ENCODE measurements at regions not wholly inside any gene's neighbourhood (a gene's known extent, or its start where the extent isn't known, plus 50 kb on each side); places are given as distances from the start of the nearest gene placed in this dataset.

DNA sequence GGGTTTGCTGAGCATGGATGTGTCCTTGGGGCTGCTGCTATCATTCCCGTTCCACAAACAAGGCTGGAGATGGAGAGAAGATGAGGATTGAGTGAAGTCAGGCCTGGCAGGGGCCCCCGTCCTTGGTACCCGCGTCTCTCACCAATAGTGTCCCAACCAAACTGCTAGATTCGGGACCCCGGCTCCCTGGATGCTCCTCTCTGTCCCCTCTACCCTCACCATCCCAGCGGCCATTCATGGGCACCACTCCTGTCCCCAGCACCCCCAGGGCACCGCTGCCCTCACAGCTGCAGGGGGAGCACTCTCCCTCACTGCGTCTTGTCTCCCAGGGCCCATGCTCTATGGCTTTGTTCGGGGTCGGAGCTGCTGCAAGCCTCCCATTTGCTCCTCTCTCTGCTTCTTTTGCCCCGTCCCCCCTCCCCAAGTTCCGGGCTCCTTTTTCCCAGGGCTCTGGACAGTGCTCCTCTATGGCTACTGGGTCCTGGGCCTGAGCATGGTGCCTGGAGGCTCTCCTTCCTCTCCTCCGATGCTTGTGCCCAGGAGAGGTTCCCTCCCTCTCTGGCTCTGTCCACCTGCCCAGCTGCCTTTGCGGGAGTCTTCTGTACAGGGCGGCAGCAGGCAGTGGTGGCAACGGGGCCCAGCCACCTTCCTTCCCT is 219.5 kb downstream of the TEX29 start:
- no peak for DNase-seq (ENCODE audit: low read depth in 1 of 2, low spot score in 1 of 2)
- TF ChIP-seq JUND (IDR thresholded peaks at IDR 0.05; ENCODE audit: low read depth): no peak
- in situ Hi-C loops (cut with HindIII; ENCODE audit: low pct_unique_long_range_greater_than_20kb, low sequenced_read_pairs): no loop called here

DNA sequence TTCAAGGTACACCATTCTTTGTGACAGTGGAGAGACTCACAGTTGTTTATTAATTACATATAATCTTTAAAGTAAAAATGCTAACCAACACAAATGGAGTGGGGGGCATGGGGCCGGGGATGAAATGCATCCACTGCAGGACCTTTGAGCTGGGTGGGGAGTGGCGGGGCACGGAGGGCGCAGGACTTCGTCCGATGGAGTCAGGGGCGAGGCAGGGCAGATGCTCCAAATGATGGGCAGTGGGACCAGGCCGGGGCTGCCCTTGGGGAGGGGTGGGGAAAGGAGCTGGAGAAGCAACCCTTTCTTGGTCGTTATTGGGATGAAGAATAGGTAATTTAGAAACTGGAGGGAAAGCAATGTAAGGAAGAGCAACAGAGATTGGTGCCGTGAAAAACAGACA is 220.0 kb downstream of the TEX29 start:
- no peak for DNase-seq (ENCODE audit: low read depth in 1 of 2, low spot score in 1 of 2)
- in situ Hi-C loops (cut with HindIII; ENCODE audit: low pct_unique_long_range_greater_than_20kb, low sequenced_read_pairs): no loop called here
- no peak for TF ChIP-seq JUND (IDR thresholded peaks at IDR 0.05; ENCODE audit: low read depth)

DNA sequence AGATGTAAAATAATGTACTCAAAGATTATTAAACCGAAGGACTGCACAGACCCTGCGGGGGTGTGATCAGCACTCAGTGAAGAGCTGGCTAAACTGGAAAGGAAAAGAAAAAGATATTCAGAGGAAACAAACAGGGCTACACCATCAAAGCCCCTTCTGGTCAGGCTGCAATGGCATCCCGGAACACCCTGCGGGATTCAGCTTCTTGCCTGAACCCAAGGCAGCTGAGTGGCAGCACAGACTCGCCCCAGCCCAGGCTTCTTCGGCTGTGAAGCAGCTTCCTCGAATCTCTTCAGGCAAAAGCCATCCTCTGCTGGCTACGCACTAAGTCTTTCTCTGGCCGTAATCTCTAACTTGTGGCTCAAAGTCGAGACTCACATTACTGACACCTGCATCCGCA is 220.9 kb downstream of the TEX29 start:
- in situ Hi-C loops (cut with HindIII; ENCODE audit: low pct_unique_long_range_greater_than_20kb, low sequenced_read_pairs): no loop called here
- no peak for DNase-seq (ENCODE audit: low read depth in 1 of 2, low spot score in 1 of 2)
- no peak for TF ChIP-seq JUND (IDR thresholded peaks at IDR 0.05; ENCODE audit: low read depth)

DNA sequence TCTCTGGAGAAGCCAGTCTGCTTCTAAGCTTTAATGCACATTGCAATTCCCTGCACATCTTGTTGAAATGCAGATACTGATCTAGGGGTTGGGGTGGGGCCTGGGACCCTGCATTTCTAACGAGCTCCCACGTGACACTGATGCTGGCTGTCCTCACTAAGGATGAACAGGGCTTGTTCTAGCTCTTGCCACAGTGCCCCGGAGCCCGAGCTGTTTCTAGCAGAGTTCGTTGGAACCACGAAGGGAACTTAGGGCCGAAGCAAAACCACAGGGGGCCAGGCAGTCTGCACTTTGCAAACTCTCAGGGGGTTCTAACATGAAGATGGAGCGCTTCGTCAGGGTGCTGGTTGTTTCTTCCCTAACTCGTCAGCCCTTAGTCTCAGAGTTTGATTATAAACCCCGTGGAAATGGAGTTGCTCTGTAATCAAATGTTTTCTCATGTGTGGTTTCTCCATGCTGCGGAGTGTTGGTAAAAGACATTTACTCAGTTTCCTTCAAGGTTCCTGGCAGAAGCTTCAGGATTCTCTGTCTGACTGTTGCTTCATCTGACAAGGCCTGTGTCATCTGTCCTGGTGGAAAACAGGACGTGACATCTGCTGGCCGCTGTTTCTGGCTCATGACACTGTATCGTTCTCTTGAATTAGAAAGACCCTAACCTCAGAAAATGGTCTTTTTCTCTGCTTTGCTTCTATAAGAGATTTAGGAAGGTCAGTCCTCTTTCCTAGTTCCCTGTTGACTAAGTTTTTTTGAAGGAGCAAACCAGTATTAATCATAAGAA is 221.5 kb downstream of the TEX29 start:
- no peak for DNase-seq (ENCODE audit: low read depth in 1 of 2, low spot score in 1 of 2)
- in situ Hi-C loops (cut with HindIII; ENCODE audit: low pct_unique_long_range_greater_than_20kb, low sequenced_read_pairs): no loop called here
- no peak for TF ChIP-seq JUND (IDR thresholded peaks at IDR 0.05; ENCODE audit: low read depth)

DNA sequence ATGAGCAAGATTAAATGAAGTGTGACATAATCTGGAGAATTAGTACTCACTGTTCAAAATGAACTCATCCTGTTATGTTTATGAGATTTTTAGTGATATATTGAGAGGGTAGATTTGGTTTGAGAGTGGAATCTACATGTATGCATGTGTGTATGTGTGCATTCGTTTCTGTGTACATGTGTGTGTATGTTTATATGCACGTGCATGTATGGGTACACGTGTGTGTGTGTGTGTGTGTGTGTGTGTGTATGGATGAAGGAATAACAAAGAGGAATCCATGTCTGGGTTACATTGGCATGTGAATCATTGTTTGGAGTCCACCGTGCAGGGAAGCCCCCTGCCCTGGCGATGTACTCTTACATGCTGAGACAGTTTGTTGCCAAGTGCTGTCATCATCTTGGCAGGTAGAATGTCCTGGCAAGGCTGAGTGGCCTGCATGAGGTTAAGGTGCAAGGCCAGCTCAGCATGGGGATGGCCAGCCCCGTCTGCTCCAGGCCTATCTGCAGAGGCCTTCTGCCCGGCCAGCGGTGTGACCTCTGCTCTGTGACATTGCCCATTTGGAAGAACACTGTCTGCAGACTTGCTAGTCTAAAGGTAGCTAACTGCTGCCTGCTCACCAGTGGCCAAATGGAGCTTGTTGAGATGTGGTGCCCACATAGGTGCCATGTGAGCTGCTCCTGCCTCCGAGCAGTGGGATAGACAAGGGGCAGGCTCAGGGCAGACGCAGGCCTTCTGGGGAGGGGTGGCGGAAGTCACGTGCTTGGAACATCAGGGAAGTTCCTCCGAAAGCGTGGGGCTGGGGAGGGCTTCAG is 222.3 kb downstream of the TEX29 start:
- no peak for DNase-seq (ENCODE audit: low read depth in 1 of 2, low spot score in 1 of 2)
- in situ Hi-C loops (cut with HindIII; ENCODE audit: low pct_unique_long_range_greater_than_20kb, low sequenced_read_pairs): no loop called here
- no peak for TF ChIP-seq JUND (IDR thresholded peaks at IDR 0.05; ENCODE audit: low read depth)

DNA sequence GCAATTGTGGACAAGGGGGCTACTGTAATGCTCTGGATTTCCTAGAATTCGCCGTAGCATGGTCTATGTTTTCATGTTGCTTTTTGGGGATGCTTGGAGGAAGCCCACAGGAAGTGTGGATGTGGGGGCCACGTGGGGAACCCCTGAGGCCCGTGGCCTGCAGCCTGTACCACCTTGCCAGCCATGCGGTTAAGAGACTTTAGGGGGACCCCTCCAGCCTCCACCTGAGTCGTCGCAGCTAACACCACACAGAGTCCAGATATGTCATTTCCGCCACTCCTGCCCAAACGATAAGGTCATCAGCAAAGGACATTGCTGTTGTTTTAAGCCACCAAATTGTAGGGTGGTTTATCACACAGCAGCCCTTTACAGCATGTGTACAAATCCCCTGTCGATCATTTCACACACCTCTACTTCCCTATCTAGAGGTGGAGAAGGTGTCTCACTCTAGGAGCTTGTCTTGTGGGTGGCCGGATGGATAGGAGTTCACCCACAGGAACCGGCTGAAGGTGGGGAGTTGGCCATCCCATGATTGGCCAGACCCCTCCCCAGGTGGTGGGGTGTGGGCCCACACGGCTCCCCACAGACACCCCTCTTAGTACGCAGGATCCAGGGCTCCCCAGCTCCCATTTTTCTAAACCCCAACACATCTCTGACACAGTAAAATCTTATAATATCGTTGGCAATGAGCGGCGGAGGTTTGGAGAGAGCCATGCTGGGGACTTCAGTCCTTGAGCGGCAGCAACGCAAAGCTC is 226.7 kb downstream of the TEX29 start:
- in situ Hi-C loops (cut with HindIII; ENCODE audit: low pct_unique_long_range_greater_than_20kb, low sequenced_read_pairs): no loop called here
- DNase-seq (ENCODE audit: low read depth in 1 of 2, low spot score in 1 of 2): no peak
- no peak for TF ChIP-seq JUND (IDR thresholded peaks at IDR 0.05; ENCODE audit: low read depth)

DNA sequence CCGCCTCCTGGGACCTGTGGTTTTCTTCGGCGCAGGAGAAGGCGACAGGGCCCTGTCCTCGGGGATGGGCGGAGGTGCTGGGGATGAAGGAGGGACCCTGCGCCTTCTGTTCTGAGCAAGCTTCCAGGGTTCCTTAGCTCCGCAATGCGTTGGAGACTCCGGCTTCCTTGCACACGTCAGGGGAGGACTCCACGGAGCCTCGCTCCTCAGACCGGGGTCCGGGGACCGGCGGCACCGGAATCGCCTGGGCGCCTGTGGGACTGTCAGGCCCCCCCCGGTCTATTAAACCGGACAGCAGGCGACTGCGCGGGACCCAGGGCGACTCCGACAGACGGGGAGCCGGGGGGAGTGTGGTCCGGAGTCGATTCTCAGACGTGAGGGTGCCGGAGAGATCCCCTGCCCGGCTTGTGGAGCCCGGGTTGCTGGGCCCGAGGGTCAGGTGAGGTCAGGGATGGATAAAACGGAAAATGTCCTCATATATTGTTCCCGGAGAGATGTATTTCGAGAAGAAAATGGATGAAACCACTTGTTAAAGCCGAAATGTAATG is 227.4 kb downstream of the TEX29 start:
- no peak for TF ChIP-seq JUND (IDR thresholded peaks at IDR 0.05; ENCODE audit: low read depth)
- in situ Hi-C loops (cut with HindIII; ENCODE audit: low pct_unique_long_range_greater_than_20kb, low sequenced_read_pairs): no loop called here
- DNase-seq (ENCODE audit: low read depth in 1 of 2, low spot score in 1 of 2): no peak

DNA sequence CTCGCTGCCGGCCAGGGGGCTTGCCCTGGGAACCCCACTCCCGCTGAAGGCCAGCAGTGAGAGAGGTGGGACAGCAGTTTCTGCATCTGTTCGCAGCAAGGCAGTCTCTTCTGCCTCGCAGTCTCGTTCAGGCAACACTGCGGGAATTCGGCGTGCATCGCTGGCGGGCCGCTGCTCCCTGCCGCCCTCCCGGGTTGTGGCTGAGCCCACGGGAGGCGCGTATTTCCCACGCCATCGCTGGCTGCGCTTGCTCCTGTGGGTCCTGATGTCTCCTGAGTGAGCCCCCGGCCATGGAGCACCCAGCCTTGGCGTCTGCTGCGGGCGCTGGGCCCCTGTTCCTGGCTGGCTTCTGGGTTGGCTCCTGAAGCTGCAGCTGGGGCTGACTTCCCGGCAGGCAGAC is 227.9 kb downstream of the TEX29 start:
- no peak for TF ChIP-seq JUND (IDR thresholded peaks at IDR 0.05; ENCODE audit: low read depth)
- no peak for DNase-seq (ENCODE audit: low read depth in 1 of 2, low spot score in 1 of 2)
- in situ Hi-C loops (cut with HindIII; ENCODE audit: low pct_unique_long_range_greater_than_20kb, low sequenced_read_pairs): no loop called here

DNA sequence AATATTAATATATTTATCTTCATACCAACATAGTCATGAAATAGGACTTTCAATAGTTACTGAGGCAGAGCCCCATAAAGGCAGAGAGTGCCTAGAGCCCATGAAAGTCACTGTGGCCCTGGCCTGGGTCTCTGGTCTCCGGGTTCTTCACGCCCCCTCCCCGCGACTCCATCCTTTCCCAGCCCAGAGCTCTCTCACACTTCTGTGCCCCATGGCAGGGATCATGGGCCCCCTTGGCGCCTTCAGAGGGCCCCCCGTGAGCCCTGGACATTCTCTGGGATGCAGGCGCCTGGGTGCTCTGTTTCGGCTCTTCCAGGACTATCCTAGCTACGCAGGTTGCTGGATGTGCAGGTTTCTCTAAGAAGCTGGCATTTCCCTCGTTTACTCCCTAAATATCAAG is 228.4 kb downstream of the TEX29 start:
- in situ Hi-C loops (cut with HindIII; ENCODE audit: low pct_unique_long_range_greater_than_20kb, low sequenced_read_pairs): no loop called here
- DNase-seq (ENCODE audit: low read depth in 1 of 2, low spot score in 1 of 2): no peak
- no peak for TF ChIP-seq JUND (IDR thresholded peaks at IDR 0.05; ENCODE audit: low read depth)

DNA sequence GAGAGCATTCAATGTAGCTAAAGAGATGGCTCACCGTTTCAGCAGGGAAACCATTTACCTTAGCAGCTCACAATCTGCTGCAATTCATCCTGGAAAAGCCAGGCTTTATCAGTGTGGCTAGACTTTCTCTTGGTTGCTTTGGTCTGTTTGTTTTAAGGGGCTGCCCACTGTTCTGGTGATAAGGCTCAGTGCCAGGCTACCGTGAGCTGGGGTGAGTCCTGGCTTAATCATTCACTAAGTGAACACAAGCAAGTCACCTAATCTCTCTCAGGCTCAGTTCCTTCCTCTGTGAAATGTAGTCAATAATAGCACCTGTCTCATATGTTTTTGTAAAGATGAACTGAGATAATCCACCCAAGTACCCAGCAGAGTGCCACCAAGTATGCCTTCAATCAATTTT is 229.0 kb downstream of the TEX29 start:
- in situ Hi-C loops (cut with HindIII; ENCODE audit: low pct_unique_long_range_greater_than_20kb, low sequenced_read_pairs): no loop called here
- DNase-seq (ENCODE audit: low read depth in 1 of 2, low spot score in 1 of 2): no peak
- no peak for TF ChIP-seq JUND (IDR thresholded peaks at IDR 0.05; ENCODE audit: low read depth)

DNA sequence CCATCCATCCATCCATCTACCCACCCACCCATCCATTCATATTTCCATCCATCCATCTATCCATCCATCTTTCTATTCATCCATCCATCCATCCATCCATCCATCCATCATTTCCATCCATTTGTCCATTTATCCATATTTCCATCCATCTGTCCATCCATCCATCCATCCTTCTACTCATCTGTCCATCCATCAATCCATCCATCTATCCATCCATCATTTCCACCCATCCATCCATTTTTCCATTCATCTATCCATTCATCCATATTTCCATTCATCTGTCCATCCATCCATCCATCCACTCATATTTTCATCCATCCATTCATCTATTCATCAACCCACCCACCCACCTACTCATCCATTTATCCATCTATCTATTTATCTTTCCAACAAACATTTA is 229.6 kb downstream of the TEX29 start:
- no peak for DNase-seq (ENCODE audit: low read depth in 1 of 2, low spot score in 1 of 2)
- in situ Hi-C loops (cut with HindIII; ENCODE audit: low pct_unique_long_range_greater_than_20kb, low sequenced_read_pairs): no loop called here
- no peak for TF ChIP-seq JUND (IDR thresholded peaks at IDR 0.05; ENCODE audit: low read depth)

DNA sequence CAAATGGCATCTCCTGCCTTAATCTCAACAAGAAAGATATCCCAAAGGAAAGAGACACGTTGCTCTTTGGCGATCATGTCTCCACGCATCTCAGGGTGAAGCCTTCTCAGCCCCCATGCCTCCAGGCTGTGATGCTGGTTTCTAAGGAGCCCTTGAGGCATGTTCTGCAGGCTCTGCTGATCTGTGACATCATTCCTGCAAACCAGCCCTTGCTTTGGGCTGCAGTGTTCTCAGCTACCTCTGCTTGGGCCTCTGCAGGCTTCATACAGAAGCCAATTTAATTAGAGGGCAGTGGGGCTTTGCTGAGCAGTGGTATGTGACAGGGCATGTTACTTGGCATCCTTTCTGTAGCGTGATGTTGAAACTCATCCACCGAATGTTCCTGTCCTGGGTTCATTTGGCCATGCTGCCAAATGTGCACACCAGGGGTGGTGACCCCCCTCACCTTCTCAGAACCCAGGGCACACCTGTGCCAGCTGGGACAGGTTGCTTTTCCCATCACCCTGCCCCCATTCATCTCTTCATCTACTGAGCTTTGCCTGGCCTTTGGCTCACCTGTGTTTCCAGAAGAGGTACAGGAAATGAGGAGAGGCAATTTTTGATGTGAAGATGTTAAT is 230.9 kb downstream of the TEX29 start:
- in situ Hi-C loops (cut with HindIII; ENCODE audit: low pct_unique_long_range_greater_than_20kb, low sequenced_read_pairs): no loop called here
- DNase-seq (ENCODE audit: low read depth in 1 of 2, low spot score in 1 of 2): no peak
- TF ChIP-seq JUND (IDR thresholded peaks at IDR 0.05; ENCODE audit: low read depth): no peak

All from T47D (cell line).